GM18502 (cell line): ENCODE measurements at regions not wholly inside any gene's neighbourhood (a gene's known extent, or its start where the extent isn't known, plus 50 kb on each side); places are given as distances from the start of the nearest gene placed in this dataset.

Source experiments
- ATAC-seq: cut with Tn5 transposase; IDR thresholded peaks from one replicate; pipeline ENCODE4 v1.9.1; 2021; ENCODE audit warnings: mild to moderate bottlenecking; ENCODE audit not compliant: unreplicated experiment, poor library complexity

DNA sequence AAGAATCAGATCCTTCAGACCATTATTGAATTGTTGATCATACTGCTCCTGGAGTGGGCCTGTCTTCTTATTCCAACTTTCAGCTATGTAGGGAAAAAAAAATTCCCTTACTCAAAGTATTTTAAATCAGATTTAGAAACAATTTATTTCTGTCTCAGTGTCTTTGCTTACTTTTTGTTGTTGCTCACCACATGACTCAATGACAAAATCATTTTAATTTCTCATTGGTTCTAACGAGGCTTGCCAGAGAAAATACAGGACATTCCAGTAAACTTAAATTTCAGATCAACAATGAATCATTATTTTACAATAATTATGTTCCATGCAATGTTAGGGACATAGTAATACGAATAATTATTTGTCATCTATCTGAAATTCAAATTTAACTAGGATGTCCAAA is 748.5 kb upstream of the CBLB start:
- no peak for ATAC-seq

DNA sequence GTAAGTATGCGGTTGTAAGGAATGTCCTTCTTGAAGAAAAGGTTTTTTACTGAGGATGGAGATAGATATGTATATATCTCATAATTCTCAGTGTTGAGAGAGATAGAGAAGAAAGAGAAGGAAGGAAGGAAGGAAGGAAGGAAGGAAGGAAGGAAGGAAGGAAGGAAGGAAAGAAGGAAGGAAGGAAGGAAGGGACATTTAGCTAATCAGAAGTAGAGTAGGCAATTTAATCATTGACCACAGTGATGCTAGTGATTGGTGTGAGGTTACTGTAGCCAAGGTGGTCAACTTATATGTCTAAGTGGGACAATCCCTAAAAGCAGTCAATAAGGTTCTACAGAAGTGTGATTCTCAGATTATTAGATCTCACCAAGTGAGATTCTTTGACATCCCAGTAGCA is 751.8 kb upstream of the CBLB start:
- no peak for ATAC-seq

DNA sequence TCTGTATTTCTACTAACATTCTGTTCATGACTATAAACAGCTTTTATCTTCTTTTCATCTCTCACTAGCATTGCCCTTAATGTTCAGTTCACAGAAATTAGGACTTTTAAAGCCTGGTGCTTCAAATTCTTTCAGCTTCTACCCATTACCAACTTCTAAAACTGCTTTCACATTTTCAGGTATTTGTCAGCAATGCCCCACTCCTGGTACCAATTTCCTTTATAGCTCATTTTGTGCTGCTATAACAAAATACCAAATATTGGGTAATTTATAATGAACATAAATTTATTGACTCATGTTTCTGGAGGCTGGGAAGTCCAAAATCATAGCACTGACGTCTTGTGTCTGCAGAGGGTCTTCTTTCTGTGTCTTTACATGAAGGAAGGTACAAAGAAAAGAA is 753.1 kb upstream of the CCDC54 start:
- ATAC-seq = no peak

DNA sequence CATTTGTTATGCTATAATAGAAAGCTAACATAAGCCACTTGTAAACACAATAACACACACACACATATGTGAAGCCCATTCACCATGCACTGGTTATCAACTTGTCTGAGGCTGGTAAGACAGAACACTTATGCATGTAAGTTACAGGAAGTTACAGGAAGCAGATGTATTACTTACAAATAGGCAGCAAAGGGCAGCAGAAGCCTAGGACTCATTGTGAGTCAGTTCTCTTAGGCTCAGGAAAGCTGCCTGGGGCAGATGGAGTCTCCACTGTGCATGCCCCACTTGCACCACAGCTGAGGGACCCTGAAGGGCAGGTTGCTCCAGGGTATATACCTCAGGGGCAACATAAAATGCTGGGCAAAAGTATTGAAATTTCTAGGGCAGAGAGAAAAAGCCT is 748.8 kb upstream of the CCDC54 start:
- ATAC-seq = no peak

DNA sequence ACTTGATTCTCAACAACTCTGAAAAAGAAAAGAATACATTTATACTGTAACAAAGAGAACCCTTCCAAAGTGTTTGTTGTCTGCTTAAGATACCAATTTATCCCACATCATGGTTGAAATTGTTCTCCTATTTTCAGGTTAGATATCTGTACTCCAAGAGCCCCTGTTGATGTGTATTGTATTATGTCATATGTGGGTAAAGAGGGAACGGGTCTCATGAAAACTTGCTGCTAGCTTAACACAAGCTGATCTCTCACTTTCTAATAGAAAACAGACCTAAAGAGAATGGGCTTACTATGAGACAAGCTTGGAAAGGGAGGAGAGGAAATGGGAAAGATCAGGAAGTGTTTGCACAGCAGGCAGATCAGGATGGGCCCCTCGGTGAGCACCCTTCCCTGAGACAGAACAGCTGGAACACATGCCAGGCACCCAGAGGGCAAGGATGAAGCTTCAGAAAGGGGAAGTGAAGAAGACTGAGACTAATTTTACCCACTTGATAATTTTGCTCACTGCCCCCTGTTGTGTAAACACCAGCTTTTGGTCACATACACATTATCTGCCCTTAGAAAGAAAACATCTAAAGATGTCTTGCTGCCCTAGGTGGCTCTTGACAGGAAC is 747.9 kb upstream of the CCDC54 start:
- peak; percentile 89 for ATAC-seq

DNA sequence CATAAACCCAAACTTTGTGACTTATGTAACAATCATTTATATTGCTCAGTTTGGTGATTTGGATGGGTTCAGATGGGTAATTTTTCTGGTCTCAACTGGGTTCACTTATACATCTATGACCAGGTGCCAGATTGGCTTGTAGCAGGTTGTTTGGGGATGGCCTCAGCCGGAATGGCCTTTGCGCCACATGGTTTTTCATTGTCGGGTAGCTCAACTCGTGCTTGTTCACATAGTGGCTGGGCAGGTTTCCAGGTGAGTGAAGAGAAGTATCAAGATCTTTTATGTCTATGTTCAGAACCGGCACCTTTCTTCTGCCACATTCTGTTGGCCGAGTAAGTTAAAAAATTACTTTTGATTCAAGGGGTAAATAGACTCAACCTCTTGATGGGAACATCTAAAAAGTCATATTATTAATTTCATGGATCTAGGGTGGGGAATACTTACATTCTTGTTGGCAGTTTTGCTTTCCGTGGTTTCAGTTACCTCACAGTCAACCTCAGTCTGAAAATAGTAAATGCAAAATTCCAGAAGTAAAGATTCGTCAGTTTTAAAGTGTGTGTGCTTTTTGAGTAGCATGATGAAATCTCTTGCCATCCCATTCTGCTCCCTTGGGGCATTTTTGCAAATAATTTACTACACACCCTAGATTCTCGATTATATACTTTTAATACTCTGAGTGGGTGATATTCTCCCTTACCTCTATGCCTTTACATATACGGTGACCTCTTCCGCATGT is 745.7 kb upstream of the CCDC54 start:
- no peak for ATAC-seq

DNA sequence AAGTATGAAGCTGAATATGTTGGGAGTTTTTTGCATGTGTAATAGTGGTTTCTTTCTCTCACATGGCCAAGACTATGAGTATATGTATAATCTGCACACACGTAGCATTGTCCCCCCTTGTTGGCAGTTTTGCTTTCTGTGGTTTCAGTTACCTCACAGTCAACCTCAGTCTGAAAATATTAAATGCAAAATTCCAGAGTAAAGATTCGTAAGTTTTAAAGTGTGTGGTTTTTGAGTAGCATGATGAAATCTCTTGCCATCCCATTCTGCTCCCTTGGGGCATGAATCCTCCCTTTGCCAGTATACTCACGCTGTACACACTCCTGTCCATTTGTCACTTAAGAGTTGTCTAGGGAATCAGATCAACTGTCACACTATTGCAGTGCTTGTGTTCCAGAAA is 742.0 kb upstream of the CCDC54 start:
- no peak for ATAC-seq

DNA sequence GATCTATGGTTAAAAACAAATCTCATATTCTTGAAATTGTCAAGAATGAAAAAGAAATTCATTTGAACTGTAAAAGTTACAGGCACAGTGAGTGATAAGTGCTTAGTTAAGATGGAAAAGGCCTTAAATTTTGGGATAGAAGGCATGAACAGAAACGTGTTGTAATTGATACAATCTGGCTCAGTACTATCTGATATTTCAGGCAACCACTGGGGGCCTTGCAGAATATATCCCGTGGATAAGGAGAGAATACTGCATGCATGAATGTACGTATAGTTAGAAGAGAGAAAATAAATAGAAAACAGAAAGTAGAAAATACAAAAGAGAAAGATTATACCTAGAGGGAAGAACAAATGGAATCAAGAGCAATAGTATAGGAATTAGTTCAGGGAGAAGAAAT is 741.4 kb upstream of the CCDC54 start:
- no peak for ATAC-seq

DNA sequence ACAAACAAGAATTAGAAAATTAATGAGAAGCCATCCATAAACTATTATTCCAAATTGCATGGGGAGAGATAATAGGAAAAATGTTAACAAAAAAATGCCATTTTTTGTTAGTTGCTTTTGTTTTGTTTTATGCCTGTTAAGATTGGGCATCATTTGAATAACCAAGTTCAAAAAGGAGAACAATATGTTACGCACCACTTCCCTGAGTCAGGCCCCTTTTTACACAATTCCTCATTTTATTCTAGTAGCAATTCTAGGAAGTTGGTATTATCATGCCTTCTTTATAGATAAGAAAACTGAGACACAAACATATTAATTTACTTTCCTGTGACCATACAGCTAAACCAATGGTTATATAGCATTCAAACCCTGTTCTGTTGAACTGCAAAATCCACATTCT is 736.9 kb upstream of the CCDC54 start:
- ATAC-seq = no peak

DNA sequence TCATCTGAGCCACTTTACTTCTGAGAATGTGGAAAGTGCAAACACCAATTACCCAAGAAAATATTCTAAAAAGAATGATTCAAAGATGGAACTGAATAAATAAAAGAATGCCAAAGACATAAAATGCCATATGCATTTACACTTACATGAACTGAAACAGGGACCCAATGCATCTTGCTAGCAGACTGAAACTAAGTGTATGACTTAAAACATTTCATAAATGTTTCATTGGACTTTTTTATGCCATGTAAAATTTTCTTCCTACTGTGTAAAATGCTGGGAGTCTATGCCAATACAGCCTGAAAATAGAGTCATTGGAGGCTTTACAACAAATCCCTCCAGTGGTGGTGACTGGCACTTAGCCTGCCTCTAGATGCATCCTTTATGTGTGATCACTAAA is 735.1 kb upstream of the CCDC54 start:
- no peak for ATAC-seq

DNA sequence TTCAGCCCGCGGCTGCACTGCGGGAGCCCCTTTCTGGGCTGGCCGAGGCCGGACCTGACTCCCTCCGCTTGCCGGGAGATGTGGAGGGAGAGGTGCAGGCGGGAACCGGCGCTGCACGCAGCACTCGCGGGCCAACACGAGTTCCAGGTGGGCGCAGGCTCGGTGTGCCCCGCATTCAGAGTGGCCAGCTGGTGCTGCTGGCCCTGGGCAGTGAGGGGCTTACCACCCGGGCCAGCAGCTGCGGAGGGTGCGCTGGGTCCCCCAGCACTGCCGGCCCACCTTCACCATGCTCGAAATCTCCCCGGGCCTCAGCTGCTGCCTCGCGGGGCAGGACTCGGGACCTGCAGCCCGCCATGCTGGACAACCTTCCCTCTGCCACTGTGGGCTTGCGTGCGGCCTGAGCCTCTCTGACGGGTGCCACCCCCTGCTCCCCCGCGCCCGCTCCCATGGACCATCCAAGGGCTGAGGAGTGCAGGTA is 733.5 kb upstream of the CCDC54 start:
- no peak for ATAC-seq

DNA sequence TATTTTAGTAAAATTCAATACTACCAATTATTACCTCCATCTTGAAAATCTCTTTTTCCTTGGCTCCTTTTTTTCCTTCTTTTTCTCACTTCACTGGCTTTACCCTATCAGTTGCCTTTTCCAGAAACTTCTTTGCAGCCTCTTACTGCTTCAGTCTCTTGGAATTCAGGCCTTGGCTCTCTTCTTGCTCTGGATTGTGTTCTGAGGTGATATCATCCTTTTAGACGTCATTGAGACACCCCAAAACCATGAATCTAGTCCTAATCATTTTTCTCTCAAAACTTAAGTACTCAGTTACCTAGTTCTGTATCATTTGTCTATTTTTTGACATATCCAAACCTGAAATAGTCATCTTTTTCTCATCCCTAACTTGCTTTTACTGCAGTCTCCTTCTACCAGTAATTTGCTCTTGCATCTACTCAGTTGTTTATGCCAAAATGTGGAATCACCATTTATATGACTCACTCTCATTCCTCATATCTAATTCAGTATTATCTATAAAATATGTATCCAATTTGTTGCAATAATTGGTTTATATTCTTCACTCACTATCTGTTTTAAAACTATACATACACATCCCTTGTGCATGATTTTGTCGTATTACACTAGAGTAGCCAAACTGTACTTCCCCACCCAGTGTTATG is 703.2 kb upstream of the CCDC54 start:
- no peak for ATAC-seq

DNA sequence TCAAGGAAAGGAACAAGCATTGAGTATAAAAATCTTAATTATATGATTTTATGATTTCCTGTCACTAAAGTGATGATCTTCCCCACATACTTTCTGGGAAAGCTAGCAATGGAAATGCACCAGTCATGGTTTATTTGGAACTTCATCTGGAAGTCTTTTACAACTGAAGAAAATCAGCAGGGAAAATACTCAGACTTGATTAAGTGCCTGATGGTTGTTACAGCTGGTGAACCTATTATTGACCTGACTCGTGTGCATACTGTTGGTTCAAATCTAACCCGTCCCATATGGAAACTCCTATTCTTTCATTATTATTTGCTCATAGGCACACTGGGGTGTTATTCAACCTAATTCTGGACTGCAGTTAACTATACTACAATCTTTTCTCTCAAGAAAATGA is 701.8 kb upstream of the CCDC54 start:
- ATAC-seq = no peak

DNA sequence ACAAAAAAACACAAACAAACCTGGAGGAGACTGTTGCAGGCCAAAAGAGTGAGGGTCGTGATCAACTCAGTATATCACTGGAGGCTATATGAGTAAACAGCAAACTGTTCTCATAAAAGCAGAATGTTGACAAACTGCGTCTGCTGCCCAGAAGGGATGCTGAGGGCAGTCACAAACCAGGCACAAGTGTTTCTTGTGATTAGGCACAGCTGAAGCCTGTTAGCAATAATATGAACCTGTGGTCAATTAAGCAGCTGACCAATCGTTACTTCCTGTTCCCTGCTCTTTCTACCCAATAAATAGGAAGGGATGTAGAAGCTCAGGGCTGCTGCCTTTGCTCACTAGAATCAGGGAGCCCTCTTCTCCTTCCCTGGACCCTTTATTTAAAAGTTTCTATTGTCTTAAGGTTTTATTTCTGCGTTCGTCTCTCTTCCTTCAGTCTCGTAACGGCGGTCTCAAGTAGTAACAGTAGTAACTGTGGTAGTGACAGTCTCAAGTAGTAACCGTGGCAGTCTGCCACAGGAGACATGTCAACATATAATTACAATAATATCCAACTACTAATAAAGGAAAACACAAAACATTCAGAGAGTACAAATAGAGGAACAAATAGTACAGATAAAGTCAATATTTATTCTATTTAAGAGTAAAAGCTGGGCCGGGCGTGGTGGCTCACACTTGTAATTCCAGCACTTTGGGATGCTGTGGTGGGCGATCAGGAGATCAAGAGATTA is 698.4 kb upstream of the CCDC54 start:
- no peak for ATAC-seq

DNA sequence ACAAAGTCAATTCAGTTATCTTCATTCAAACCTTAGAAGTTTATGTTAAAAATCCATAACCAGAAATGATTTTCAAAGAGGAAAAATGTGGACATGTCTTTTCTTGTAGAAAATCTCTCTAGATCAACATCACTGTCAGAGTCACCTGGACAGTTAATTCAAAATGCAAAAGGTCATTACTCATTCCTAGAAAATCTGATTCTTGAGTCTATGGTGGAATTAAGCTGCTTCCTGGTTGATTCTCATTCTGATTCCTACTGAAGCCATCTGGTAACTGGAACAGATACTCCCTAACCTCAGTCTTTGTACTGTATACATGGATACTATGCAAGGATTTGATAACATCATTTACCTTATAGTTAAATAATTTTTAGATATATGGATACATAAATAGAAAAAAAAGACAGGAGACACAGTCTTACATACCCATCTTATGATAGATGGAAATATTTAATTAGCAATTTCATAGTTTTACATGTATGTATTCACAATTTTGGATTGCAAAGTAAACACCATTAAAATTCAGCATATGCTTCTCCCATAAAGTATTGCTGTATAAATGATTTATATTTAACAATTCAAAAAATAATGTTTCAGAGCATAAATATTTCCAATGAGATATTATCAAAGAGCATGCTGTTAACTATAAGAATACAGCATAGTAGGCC is 693.2 kb upstream of the CCDC54 start:
- no peak for ATAC-seq

DNA sequence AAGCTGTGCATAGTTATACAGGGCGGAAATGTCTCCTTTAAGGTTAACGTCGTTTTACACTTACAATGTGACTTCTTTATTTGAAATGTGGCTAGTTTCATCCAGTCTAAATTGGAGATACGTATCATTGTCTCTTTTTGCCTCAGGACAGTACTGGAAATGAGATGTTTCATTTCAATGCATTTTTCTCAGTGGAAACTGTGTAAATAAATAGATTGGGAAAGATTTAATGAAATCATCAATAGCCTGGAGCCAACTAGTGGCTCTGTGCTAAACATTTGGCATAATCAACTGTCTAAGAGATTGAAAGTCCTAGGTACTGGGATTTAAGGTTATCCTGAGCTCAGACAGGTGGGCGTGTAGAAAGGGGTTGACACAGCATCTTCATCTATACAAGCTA is 691.5 kb upstream of the CCDC54 start:
- no peak for ATAC-seq

DNA sequence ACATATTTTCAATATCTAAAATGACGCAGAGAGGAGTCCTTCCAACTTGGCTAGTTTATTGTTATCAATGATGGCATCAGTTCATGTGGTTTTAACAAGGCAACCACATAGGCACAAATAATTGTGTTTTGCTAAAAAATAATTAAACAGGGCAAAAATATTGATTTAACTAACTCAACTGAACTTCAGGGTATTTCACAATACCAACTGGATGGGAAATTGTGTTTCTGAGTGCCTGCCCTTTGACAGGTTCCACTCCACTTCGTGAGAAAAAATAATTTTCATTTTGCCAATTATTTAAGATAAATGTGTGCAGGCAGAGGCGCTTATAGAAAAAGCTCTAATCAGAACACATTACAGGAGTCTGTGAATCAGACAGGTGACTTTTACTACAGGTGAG is 689.3 kb upstream of the CCDC54 start:
- no peak for ATAC-seq

DNA sequence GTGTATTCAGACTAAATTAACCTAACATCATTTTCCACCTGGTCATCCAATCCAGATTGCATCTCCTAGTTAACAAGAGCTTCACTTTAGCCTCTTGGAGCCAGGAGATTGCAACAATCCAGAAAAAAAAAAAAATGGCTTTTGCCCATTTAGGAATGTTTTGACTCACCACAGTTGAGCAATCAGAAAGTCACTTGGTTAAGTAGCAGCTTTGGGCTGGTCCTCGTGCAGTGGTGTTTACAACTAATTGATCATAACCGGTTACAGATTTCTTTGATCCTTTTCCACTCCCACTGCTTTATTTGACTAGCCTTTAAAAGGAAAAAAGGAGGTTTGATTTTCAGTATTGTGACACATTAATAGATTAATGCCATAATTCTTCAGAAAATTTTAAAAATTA is 688.8 kb upstream of the CCDC54 start:
- no peak for ATAC-seq

DNA sequence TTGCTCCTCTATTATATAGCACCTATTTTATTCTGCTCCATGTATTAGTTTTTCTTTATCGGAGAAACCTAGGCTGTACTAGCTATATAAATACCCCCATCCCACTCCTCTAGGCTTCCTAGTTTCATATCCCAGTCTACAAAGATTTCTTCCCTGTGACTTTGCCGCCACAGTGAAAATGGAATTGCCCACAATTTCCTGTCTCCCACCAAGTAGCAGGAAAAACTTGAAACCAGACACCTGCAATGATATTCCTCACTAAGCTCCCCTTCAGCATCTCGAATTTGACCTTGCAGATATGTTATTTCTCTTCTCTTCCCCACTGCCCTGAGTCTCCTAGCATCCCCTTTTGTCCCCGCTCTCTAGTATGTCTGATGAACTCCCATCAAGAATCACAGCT is 685.8 kb upstream of the CCDC54 start:
- no peak for ATAC-seq

DNA sequence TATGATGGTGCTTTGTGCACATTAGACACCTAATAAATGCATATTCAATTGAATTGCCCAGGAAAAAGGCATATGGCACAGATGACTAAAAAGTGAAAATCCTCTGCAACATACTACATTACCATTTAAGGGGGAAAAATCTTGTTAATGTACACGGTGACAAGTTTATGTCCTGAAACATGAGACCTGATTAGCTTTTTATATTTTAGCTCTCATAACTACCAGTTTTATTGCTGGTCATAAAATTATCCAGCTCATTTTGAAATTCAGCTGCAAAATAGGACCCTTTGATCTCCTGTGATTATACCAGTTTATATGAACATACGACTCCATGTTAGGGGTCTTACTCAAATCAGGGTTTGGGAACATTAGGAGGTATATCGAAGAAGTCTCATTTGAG is 684.6 kb upstream of the CCDC54 start:
- no peak for ATAC-seq

DNA sequence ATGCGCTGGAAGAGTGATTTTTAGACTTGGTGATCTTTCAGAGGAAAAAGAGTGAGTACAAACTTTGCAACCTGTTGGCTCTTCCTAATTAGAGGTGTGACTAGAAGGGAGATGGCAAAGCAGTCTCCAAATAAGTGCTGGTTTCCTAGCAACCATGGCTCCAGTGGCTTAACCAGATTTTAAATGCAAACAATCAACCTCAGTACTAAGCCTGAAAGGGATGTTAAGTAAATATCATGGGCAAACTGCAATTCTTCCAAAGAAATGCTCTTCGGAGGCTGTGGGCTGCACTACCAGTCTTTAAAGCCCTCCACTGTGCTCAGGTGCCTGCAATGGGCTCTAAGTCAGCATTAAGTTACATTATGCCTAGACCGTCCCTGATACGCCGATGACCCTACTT is 678.1 kb upstream of the CCDC54 start:
- ATAC-seq = no peak
